Common myeloid progenitor, CD34-positive (primary cell): ENCODE measurements at regions not wholly inside any gene's neighbourhood (a gene's known extent, or its start where the extent isn't known, plus 50 kb on each side); places are given as distances from the start of the nearest gene placed in this dataset.

Source experiments
- CTCF ChIA-PET: fragments of 350-600 bp; sonication (Branson Sonifier 250); formaldehyde crosslinking; loops from one replicate; lab custom pipeline; 2021; ENCODE audit warnings: antibody characterized with exemption; lab: Charles Lee
- POLR2A ChIA-PET: fragments of 350-600 bp; sonication (Branson Sonifier 250); formaldehyde crosslinking; loops from one replicate; lab custom pipeline; 2021; ENCODE audit warnings: antibody characterized with exemption; lab: Charles Lee
- DNase-seq, 3 donors: peaks; one replicate each; pipeline versions ENCODE4 v3.0.0 to v3.0.0-alpha.2; 2013
- H3K27ac ChIP-seq, 2 experiments: 1 replicate in 1 of 2; 2 replicates in 1 of 2; pipeline ENCODE4 v1.7.0; 2013; ENCODE audit warnings: inconsistent platforms in 2 of 2, low read length in 2 of 2, mild to moderate bottlenecking in 2 of 2, low read depth in 1 of 2, moderate library complexity in 1 of 2; ENCODE audit not compliant: severe bottlenecking in 2 of 2, insufficient read depth in 1 of 2, poor library complexity in 1 of 2
- H3K27me3 ChIP-seq, 5 experiments: replicated peaks in 2 of 5; 1 replicate in 3 of 5; 2 replicates in 2 of 5; pipeline versions ENCODE4 v1.6.1 to v1.7.0; 2013; ENCODE audit warnings: low read length in 4 of 5, mild to moderate bottlenecking in 2 of 5, moderate library complexity in 2 of 5, inconsistent platforms in 1 of 5; ENCODE audit not compliant: insufficient read depth in 5 of 5, control insufficient read depth in 4 of 5
- H3K36me3 ChIP-seq, 4 experiments: 1 replicate in 2 of 4; 2 replicates in 2 of 4; pipeline versions ENCODE4 v1.6.1 to v1.7.0; 2013; ENCODE audit warnings: low read length in 3 of 4, control low read depth in 1 of 4, mild to moderate bottlenecking in 1 of 4; ENCODE audit not compliant: control insufficient read depth in 4 of 4, insufficient read depth in 4 of 4
- H3K4me1 ChIP-seq, 4 experiments: 1 replicate in 3 of 4; 2 replicates in 1 of 4; pipeline versions ENCODE4 v1.6.1 to v1.7.1; 2013; ENCODE audit warnings: low read length in 3 of 4, mild to moderate bottlenecking in 3 of 4, control low read depth in 1 of 4, inconsistent platforms in 1 of 4, moderate library complexity in 1 of 4; ENCODE audit not compliant: control insufficient read depth in 4 of 4, insufficient read depth in 4 of 4; ENCODE audit errors: control extremely low read depth in 1 of 4
- H3K4me3 ChIP-seq, 7 experiments: 1 replicate in 4 of 7; 2 replicates in 3 of 7; pipeline versions ENCODE4 v1.5.1 to v1.7.0; 2013; ENCODE audit warnings: mild to moderate bottlenecking in 7 of 7, low read length in 6 of 7, moderate library complexity in 6 of 7, inconsistent platforms in 2 of 7, low read depth in 2 of 7, control low read depth in 1 of 7; ENCODE audit not compliant: insufficient read depth in 4 of 7, control insufficient read depth in 1 of 7; ENCODE audit errors: extremely low read depth in 1 of 7
- H3K9me3 ChIP-seq, 5 experiments: 1 replicate in 4 of 5; 2 replicates in 1 of 5; pipeline versions ENCODE4 v1.6.1 to v1.7.1; 2013; ENCODE audit warnings: low read length in 4 of 5, mild to moderate bottlenecking in 2 of 5, inconsistent platforms in 1 of 5, low read depth in 1 of 5, moderate library complexity in 1 of 5; ENCODE audit not compliant: control insufficient read depth in 4 of 5, insufficient read depth in 2 of 5; ENCODE audit errors: control extremely low read depth in 1 of 5
- WGBS: methylation state at CpG from one replicate; pipeline ENCODE4 v1.1.5; 2013; ENCODE audit not compliant: insufficient coverage; 5-methylcytosine and 5-hydroxymethylcytosine counted together

- DNase-seq: no peak
- ChIA-PET POLR2A (no interaction called here), CTCF (interaction anchor here (0.9 kb wide), 1 partner anchor 9 kb away, joined by 3 read pairs; no protein-coding TSS in a partner anchor)
- H3K27ac ChIP-seq: no peak overlapping the region
- no peaks in the 10 kb centered on the region for H3K27me3 ChIP-seq
- H3K4me1 ChIP-seq: peaks cover 0 to 19% (median 9%) of the 10 kb centered on the region in 4 experiments
- no peaks in the 10 kb centered on the region for H3K9me3 ChIP-seq
- WGBS: 98% methylated on average over 6 of the region's 8 CpGs
- no peak overlapping the region for H3K4me3 ChIP-seq
- no peaks in the 10 kb centered on the region for H3K36me3 ChIP-seq
Observed at GRCh38 chr7:50956522-50957155, 173.9 kb upstream of the GRB10 start.

GRCh38 chr7:50954716-50955115, 172.0 kb upstream of the GRB10 start:
- ChIA-PET POLR2A (interaction anchor here (0.5 to 0.6 kb wide), 2 partner anchors 291 to 420 kb away, joined by 3 to 4 read pairs; no protein-coding TSS in a partner anchor), CTCF (interaction anchor here (1.2 kb wide), 1 partner anchor 13 kb away, joined by 4 read pairs; no protein-coding TSS in a partner anchor)
- peak in 2 of 3 donors; percentile 21 to 23 for DNase-seq
- H3K4me1 ChIP-seq: peaks cover 0 to 19% (median 9%) of the 10 kb centered on the region in 4 experiments
- 53% methylated on average over 5 of the region's 5 CpGs for WGBS
- H3K27me3 ChIP-seq: no peaks in the 10 kb centered on the region
- H3K4me3 ChIP-seq: no peak overlapping the region
- H3K9me3 ChIP-seq: no peaks in the 10 kb centered on the region
- H3K27ac ChIP-seq: no peak overlapping the region
- H3K36me3 ChIP-seq: no peaks in the 10 kb centered on the region

GRCh38 chr7:50954245-50954644, 171.5 kb upstream of the GRB10 start:
- H3K9me3 ChIP-seq: peaks cover 0 to 1% (median 0%) of the 10 kb centered on the region in 5 experiments
- no peaks in the 10 kb centered on the region for H3K36me3 ChIP-seq
- POLR2A ChIA-PET: interaction anchor here (0.5 kb wide), 1 partner anchor 291 kb away, joined by 3 read pairs; no protein-coding TSS in a partner anchor
- no peak overlapping the region for H3K4me3 ChIP-seq
- no peak for DNase-seq
- peaks cover 0 to 19% (median 9%) of the 10 kb centered on the region in 4 experiments for H3K4me1 ChIP-seq
- no peak overlapping the region for H3K27ac ChIP-seq
- no peaks in the 10 kb centered on the region for H3K27me3 ChIP-seq
- CTCF ChIA-PET: interaction anchor here (1.2 to 1.3 kb wide), 2 partner anchors 9 to 12 kb away, joined by 4 to 6 read pairs; no protein-coding TSS in a partner anchor
- 94% methylated on average over 3 of the region's 4 CpGs for WGBS

- 5% methylated on average over 2 of the region's 3 CpGs for WGBS
- POLR2A ChIA-PET: no interaction called here
Observed at GRCh38 chr7:50953820-50954219, 171.1 kb upstream of the GRB10 start.

GRCh38 chr7:50953303-50953702, 170.6 kb upstream of the GRB10 start:
- CTCF ChIA-PET: interaction anchor here (0.7 to 1.3 kb wide), 2 partner anchors 10 to 16 kb away, joined by 5 to 6 read pairs; no protein-coding TSS in a partner anchor
- peaks cover 0 to 7% (median 0%) of the 10 kb centered on the region in 5 experiments for H3K9me3 ChIP-seq
- no peak for DNase-seq
- peaks cover 0 to 19% (median 9%) of the 10 kb centered on the region in 4 experiments for H3K4me1 ChIP-seq
- no peak overlapping the region for H3K27ac ChIP-seq
- no peaks in the 10 kb centered on the region for H3K36me3 ChIP-seq
- POLR2A ChIA-PET: no interaction called here
- 92% methylated on average over 5 of the region's 6 CpGs for WGBS
- no peak overlapping the region for H3K4me3 ChIP-seq
- no peaks in the 10 kb centered on the region for H3K27me3 ChIP-seq

More at GRCh38 chr7:50953820-50954219, 171.1 kb upstream of the GRB10 start:
- Histone ChIP-seq H3K27ac (no peak overlapping the region), H3K36me3 (no peaks in the 10 kb centered on the region), H3K9me3 (peaks cover 0 to 4% (median 0%) of the 10 kb centered on the region in 5 experiments), H3K27me3 (no peaks in the 10 kb centered on the region), H3K4me3 (no peak overlapping the region), H3K4me1 (peaks cover 0 to 19% (median 9%) of the 10 kb centered on the region in 4 experiments)
- CTCF ChIA-PET: interaction anchor here (0.7 to 1.3 kb wide), 3 partner anchors 9 to 16 kb away, joined by 4 to 6 read pairs (median 5); no protein-coding TSS in a partner anchor
- peak; percentile 16 to 51 (median 34) for DNase-seq

GRCh38 chr7:50952544-50952943, 169.8 kb upstream of the GRB10 start:
- no peak for DNase-seq
- ChIA-PET CTCF (interaction anchor here (1.3 kb wide), 1 partner anchor 11 kb away, joined by 6 read pairs; no protein-coding TSS in a partner anchor), POLR2A (interaction anchor here (0.6 kb wide), 1 partner anchor 253 kb away, joined by 3 read pairs; no protein-coding TSS in a partner anchor)
- Histone ChIP-seq H3K4me1 (peaks cover 0 to 19% (median 9%) of the 10 kb centered on the region in 4 experiments), H3K27me3 (no peaks in the 10 kb centered on the region), H3K36me3 (no peaks in the 10 kb centered on the region), H3K9me3 (peaks cover 0 to 11% (median 2%) of the 10 kb centered on the region in 5 experiments), H3K4me3 (no peak overlapping the region), H3K27ac (no peak overlapping the region)
- 82% methylated on average over 2 of the region's 3 CpGs for WGBS

- no peak overlapping the region for H3K27ac ChIP-seq
- 100% methylated on average over 1 of the region's 1 CpG for WGBS
- ChIA-PET POLR2A (interaction anchor here (0.6 kb wide), 1 partner anchor 253 kb away, joined by 3 read pairs; no protein-coding TSS in a partner anchor), CTCF (no interaction called here)
- H3K27me3 ChIP-seq: no peaks in the 10 kb centered on the region
- DNase-seq: no peak
- H3K4me1 ChIP-seq: peaks cover 0 to 19% (median 9%) of the 10 kb centered on the region in 4 experiments
- H3K36me3 ChIP-seq: no peaks in the 10 kb centered on the region
- peaks cover 0 to 11% (median 2%) of the 10 kb centered on the region in 5 experiments for H3K9me3 ChIP-seq
- H3K4me3 ChIP-seq: no peak overlapping the region
Observed at GRCh38 chr7:50952120-50952519, 169.4 kb upstream of the GRB10 start.
